ENCODE measurements at regions not wholly inside any gene's neighbourhood (a gene's known extent, or its start where the extent isn't known, plus 50 kb on each side); places are given as distances from the start of the nearest gene placed in this dataset.
A peak's percentile ranks its signal among the peaks of the same experiment; 100 is the strongest.

DNA sequence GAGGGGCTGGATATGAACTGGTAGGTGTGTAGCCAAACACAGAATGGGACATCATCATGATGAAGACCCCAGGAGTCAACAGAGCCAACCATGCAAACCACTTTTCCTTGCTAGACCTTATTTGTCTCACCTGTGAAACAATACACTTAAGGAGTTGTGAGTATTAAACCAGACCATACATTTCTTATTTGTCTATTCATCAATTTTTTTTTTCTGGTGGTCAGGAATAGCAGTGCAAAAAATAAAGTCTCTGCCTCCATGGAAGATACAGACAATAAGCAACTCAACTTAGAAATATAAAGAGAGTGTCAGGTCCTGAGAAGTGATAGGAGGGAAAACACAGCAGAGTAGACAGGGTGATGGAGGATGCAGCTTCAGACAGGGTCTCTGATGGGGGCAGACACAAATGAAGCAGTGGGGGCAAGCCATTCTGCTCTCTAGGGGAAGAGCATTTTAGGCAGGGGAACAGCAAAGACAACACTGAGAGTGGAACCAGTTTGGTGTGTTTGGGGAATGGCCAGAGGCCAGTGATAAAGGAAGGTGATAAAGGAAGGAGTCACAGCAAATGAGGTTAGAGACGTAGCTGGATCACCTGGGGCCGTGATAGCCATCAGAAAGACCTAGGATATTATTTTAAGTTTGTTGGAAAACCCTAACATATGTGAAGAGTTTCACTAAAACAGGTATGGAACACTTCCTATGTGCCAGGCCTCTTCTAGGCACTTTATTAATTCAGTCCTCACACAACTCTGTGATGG lies 256.2 kb downstream of the MAN2A1 start:
- no peak for DNase-seq

GRCh38 chr5:109946610-109947009 lies 256.9 kb downstream of the MAN2A1 start:
- DNase-seq: no peak

GRCh38 chr5:109947667-109948066 lies 257.9 kb downstream of the MAN2A1 start:
- no peak for DNase-seq

DNA sequence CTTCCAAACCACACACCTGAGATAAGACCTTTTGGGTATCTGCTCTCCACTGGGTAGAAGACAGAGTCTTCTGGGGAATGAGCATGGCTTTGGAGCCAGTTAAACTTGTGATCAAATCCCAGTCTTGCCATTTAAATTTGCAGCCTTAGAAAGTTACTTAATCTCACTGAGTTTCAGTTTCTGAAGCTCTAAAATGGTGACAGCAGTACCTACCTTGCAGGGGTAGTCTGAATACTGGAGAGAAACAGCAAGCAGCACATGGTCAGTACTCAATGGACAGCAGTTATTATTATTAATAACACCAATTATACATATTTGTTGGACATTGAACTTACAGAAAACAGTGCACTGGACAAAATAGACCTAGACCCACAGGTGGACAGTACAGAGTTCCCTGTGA lies 260.9 kb downstream of the MAN2A1 start:
- DNase-seq: no peak

DNA sequence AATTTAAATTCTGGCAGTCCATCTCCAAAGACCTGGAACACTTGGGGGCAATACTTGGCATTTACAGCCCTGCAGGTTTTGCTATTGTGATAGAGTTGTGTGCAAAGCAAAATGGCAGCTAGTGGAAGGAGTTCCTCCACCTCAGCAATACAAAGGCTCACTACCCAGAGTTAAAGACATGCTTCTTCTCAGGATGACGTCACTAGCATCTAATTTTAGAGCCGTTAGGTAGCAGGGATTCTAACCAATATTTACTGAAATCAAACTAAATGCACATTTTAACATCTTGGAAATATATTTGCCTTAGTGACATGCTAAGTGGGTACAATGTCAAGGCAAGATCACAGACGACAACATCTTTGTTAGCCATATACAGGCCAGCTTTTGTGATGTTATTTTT lies 261.6 kb downstream of the MAN2A1 start:
- DNase-seq: no peak

DNA sequence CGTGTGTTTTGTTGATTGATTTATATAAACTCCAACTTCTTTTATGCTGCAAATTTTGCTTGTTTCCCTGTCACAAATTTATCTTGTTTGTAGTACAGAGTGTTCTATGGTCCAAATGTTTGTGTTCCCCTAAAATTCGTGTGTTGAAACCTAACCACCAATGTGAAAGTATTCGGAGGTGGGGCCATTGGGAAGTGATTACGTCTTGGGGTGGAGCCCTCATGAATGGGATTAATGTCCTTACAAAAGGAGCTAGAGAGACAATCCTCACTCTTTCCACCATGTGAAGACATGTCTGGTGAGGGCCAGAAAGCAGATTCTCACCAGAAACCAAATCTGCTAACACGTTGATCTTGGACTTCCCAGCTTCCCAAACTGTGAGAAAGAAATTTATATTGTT lies 262.0 kb downstream of the MAN2A1 start:
- DNase-seq: no peak

GRCh38 chr5:109953761-109954160 lies 264.0 kb downstream of the MAN2A1 start:
- no peak for DNase-seq

GRCh38 chr5:109956884-109957283 lies 267.2 kb downstream of the MAN2A1 start:
- no peak for DNase-seq

DNA sequence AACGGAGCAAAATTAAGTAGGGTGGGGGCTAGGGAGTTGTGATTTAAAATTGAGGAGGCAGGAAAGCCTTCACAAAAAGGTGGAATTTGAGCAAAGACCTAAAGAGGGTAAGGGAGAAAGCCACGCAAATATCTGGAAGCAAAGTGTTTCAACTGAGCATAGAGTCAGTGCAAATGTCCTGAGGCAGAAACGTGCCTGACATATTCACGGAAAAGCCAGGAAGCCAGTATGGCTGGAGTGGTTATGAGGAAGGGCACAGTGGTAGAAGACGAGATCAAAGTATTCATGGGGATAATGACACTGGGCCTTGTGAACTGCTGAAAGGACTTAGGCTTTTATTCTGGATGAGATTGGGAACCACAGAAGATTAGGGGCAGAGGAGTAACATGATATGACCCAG lies 268.4 kb downstream of the MAN2A1 start:
- no peak for DNase-seq

DNA sequence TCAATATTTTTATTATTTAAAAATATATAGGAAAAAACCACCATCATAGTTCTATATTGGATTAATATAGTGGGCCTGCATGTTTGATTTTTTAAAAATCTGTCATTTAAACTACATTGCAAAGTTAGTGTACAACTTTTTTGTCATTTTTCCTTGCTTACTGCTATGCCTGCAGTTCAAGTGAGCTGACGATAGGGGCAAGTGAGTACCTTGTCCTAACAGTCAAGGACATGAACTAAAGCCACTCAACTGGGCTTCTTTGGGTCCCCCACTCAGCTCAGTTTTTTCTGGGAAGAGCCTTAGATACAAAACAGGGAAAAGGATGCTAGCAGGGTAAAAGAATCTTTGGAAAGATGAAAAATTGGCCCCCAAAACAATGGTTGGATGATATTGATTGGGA lies 269.9 kb downstream of the MAN2A1 start:
- DNase-seq: peak; percentile 5

DNA sequence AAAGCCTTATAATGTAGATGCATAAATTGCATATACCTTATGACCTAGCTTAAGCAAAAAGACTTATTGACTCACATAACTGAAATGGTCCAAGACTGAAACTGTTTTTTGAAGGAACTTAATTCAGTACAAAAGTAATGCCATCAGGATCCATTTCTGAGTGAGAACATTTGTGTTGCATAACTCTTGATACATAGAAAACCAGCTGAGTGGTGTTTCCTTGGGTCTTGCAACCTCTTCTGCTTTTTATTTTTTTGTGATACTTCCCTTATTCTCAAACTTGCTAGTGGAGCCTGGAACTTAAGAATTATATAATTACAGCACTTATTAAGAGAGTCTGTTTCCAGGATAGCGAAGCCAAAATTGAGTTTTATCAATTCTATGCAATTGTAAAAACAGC lies 272.0 kb downstream of the MAN2A1 start:
- no peak for DNase-seq

DNA sequence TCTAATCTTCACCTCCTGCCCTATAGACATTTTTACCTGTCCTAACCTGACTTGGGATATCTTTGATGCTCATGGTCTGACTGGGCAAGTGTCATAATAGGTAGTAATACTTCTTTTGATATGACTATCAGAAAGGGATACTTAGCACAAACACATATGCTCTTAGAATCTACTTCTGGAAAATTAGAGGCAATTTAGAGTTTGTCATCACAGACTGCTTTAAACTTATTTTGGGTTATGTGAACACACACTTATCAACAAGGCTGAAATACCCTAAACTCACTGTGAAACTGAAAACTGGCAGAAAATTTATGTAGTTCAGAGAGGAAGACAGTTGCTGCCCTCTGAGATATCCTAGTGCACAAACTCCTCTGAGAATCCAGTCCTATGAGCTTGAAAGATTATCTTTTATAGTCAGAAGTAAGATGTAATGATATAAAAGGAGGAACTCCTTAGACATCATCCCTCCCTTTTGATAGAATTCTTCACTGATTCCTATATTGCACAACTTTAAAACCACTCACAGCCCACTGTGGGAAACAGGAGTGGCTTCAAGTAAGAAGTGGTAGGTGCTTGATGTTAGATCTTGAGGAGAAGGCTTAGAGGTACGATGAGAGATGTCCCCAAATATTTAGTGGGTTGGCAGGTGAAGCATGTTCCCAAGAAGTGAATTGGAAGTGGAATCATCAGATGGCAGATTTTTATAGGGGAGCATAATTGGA lies 273.3 kb downstream of the MAN2A1 start:
- no peak for DNase-seq

GRCh38 chr5:109964136-109964535 lies 274.4 kb downstream of the MAN2A1 start:
- no peak for DNase-seq

DNA sequence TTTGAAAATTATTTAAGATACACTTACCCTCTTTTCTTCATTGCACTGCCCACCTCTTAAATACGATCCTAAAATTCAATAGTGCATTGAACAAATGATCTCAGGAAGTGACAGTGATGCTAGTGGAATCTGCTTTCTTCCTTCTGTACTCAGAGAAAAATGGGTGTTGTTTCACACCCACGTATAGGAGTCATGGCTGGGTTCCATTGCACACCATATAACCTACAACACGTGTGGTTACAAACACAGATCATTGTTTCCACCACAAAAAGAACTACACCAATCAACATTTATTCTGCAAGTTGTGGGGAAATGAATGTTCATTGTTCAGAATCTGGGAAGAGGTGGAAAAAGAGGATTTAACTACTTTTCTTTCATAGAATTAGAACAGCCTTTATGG lies 275.9 kb downstream of the MAN2A1 start:
- no peak for DNase-seq

DNA sequence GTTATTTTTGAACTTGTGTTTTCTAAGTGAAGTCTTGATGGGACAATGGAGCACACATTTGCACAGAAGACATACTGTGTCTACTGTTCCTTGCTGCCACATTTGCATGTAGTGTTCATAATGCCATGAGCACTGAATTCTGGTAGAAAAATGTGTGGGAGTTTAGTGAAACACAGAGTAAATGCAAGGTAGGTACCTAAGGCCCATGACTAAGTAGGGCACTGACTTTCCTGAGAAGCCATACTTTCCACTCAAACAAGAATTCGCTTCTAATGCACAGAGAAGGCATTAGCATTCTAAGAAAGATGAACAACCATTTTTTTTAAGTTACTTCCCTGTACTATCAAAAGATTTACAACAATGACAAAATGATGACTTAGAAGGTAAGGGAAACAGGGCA lies 282.2 kb downstream of the MAN2A1 start:
- no peak for DNase-seq

DNA sequence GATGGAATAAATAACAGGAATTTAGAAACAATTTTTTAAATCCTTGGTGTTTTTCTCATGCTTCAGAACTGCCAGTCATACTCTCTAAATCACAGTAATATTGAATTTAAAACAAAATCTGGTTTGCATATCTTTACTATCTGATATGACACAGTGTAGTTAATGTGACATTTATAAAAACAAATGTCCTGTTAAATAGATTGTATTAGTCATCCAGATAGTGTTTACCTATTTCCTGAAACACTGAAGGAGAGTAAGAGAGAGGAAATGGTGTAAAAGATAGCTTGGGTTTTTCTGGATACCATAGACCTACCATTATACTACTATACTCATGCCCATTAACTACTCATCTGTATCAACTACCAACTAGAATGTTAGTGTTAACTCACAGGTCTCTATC lies 292.3 kb downstream of the MAN2A1 start:
- no peak for DNase-seq

DNA sequence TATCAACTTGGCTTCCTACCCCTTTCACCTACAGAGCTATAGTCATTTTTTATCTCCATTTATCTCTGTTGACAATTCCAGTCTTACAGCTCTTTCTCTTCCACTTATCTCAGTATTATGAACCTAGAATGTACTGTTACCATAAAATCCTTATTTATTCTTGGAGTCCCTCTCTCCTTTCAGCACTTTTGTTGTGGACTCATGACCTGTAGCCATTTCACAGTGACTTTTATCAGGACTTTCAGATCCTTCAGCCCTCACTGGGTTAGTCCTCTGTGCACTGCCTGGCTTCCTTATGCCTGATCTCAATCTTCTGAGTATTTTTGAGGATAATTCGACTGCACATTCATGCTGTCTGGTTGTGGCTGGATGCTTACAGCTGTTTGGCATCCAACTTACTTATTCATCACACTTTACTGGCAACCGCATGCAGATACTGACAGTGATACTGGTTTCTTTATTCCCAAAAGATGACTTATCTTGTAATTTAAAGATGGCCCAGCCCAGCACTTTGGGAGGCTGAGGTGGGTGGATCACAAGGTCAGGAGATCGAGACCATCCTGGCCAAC lies 293.3 kb downstream of the MAN2A1 start:
- DNase-seq: no peak

GRCh38 chr5:109986726-109987125 lies 297.0 kb downstream of the MAN2A1 start:
- DNase-seq: no peak

DNA sequence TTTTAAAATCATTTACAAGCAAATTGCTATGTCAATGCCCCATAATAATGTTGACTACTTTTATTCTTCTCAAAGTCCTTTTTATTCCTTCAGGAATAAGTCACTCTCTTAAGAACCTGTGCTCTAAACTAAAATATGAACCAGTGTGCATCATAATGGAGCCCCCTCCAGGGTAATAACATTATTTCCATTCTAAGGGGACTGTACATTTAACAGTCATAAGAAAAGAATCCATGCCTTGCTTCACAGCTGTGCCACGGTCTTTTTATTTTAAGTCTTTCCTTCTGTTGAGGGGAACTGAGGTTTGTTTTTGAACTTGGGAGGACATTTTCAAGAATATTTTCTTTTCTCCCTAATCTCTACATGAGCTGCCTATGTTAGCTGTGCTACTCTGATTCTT lies 297.6 kb downstream of the MAN2A1 start:
- DNase-seq: no peak

DNA sequence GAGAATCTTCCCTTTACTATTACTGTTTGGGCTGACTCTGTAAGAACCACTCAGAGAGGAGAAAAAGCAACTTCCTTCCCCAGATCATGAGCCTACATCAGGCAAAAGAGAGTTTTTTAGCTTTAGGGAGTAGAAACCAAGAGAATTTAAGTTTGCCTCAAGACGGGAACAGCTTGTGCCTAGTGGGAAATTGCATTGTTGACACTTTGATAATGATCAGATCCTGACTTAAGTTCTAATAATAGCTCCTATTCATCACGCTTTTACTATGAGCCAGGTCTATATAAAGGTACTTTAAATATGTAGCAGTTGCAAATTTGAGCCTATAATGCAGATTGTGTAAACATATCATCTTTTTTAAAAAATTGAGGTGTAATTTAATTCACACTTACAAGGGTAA lies 298.2 kb downstream of the MAN2A1 start:
- no peak for DNase-seq

GRCh38 chr5:109989161-109989560 lies 299.4 kb downstream of the MAN2A1 start:
- DNase-seq: no peak

DNA sequence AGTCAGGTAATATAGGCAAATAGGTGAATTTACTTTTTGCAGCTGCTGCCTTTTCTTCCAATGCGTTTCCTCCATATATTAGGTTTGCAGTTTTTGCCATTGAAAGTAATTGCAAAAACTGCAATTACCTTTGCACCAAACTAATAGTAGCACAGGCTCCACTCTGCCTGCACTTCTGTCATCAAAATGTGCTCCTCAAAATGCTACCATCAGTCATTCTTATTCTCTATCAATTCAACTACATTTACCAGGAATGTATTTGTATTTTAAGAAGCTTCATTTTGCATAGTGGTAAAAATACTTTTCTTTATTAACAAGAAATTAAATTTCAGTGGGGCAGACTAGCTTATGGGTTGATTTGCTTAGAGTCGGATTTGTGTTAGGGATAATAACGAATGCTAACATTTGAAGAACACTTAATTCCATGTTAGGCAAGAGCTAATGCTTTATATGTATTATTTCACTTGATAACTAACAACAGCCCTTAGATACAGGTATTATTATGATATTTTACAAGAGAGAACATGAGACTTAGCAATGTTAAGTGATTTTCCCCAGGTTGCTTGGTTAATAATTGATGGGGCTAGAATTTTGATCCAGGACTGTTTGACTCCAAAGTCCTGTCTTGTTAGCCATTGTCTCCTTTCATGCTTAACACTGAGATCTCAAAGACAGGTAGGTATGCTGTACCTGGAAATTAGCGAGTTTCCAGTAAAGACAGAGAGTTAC lies 300.4 kb downstream of the MAN2A1 start:
- no peak for DNase-seq

DNA sequence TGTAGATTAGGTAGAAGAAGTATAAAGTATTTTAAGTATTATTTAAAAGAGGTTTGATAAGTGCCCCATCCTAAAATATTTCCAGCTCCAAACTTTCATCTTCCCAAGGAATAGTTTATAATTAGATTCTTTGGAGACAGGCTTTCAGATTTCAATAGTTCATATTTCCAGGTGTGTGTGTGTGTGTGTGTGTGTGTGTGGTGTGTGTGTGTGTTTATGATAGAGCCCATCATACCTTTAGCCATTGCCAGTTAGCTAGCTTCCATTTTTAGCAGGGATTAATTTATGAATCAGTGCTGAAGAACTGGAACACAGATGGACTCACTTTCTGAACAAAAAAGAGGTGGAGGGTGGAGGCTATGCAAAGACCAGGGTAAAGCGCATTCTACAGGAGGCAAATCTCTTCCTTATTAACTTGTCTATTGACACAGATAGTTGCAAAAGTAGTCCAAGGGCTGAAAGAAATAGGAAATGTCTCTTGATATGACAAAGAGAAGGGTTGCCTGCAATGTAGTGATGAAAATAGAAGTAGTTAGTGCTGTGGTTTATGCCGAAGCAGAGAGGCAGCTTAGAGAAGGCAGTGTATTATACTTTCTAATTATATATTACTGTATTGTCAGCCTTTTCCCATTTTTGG lies 301.1 kb downstream of the MAN2A1 start:
- DNase-seq: no peak

Measured in NCI-H69 (cell line).